SK-N-SH (cell line): ENCODE measurements at regions not wholly inside any gene's neighbourhood (a gene's known extent, or its start where the extent isn't known, plus 50 kb on each side); places are given as distances from the start of the nearest gene placed in this dataset.

Source experiments
- CTCF ChIA-PET: fragments of 300-600, 350-600 bp; formaldehyde crosslinking; extraction: SDS; loops from one replicate; lab custom pipeline; 2021; lab: Yijun Ruan, JAX
- POLR2A ChIA-PET: fragments of 350-600 bp; sonication (Branson Sonifier 250); formaldehyde crosslinking; extraction: SDS; loops from one replicate; lab custom pipeline; 2020; ENCODE audit warnings: antibody characterized with exemption, inconsistent platforms; lab: Yijun Ruan, JAX
- DNase-seq: peaks from one replicate; pipeline ENCODE4 v3.0.0; 2012
- H2AFZ ChIP-seq: fragments of 200-600 bp; sonication (generic); 2 replicates; pipeline ENCODE4 v1.8.1; 2016; ENCODE audit warnings: antibody characterized with exemption, mild to moderate bottlenecking, low read depth
- H3F3A ChIP-seq: fragments of 200-600 bp; sonication (generic); replicated peaks from 2 replicates; pipeline ENCODE3; 2016; ENCODE audit warnings: antibody characterized with exemption, mild to moderate bottlenecking; ENCODE audit not compliant: insufficient read depth
- H3K27ac ChIP-seq, 2 experiments: fragments of 200-500 bp in 1 of 2; fragments of 200-600 bp in 1 of 2; sonication (Bioruptor generic) in 1 of 2; sonication (generic), shearing (Covaris generic) in 1 of 2; 2 replicates each; pipeline versions ENCODE4 v1.5.1 to v1.6.1; 2014 to 2016; ENCODE audit warnings: low read depth in 2 of 2, inconsistent platforms in 1 of 2, low read length in 1 of 2, mild to moderate bottlenecking in 1 of 2, mixed read lengths in 1 of 2
- H3K27me3 ChIP-seq: fragments of 200-600 bp; sonication (generic), shearing (Covaris generic); 2 replicates; pipeline ENCODE4 v1.6.1; 2016; ENCODE audit warnings: mixed run types; ENCODE audit not compliant: insufficient read depth
- H3K36me3 ChIP-seq, 2 experiments: fragments of 200-500 bp in 1 of 2; fragments of 200-600 bp in 1 of 2; sonication (Bioruptor generic) in 1 of 2; sonication (generic) in 1 of 2; replicated peaks in 1 of 2; 2 replicates each; pipeline versions ENCODE3 to v1.5.1; 2014 to 2016; ENCODE audit warnings: low read length in 1 of 2, mild to moderate bottlenecking in 1 of 2; ENCODE audit not compliant: insufficient read depth in 2 of 2, control insufficient read depth in 1 of 2
- H3K4me1 ChIP-seq, 2 experiments: fragments of 200-500 bp in 1 of 2; fragments of 200-600 bp in 1 of 2; sonication (Bioruptor generic) in 1 of 2; sonication (generic), shearing (Covaris generic) in 1 of 2; 2 replicates each; pipeline versions ENCODE4 v1.5.1 to v1.6.1; 2014 to 2016; ENCODE audit warnings: low read depth in 1 of 2, low read length in 1 of 2, mixed run types in 1 of 2; ENCODE audit not compliant: insufficient read depth in 2 of 2, control insufficient read depth in 1 of 2
- H3K4me2 ChIP-seq: fragments of 200-600 bp; sonication (generic), shearing (Covaris generic); 2 replicates; pipeline ENCODE4 v1.6.1; 2017; ENCODE audit warnings: mixed run types
- H3K4me3 ChIP-seq, 2 experiments: fragments of 200-500 bp in 1 of 2; fragments of 200-600 bp in 1 of 2; sonication (Bioruptor generic) in 1 of 2; sonication (generic), shearing (Covaris generic) in 1 of 2; 2 replicates each; pipeline versions ENCODE4 v1.5.1 to v1.8.1; 2014 to 2016; ENCODE audit warnings: low read depth in 2 of 2, inconsistent platforms in 1 of 2, low read length in 1 of 2, mild to moderate bottlenecking in 1 of 2, mixed read lengths in 1 of 2, moderate library complexity in 1 of 2
- H3K79me2 ChIP-seq: fragments of 200-600 bp; sonication (generic); 2 replicates; pipeline ENCODE4 v1.8.1; 2017; ENCODE audit warnings: mild to moderate bottlenecking; ENCODE audit not compliant: insufficient read depth
- H3K9ac ChIP-seq: fragments of 200-600 bp; sonication (generic); 2 replicates; pipeline ENCODE4 v1.6.1; 2017; ENCODE audit warnings: mixed run types
- H3K9me2 ChIP-seq: fragments of 200-600 bp; sonication (generic); 2 replicates; pipeline ENCODE4 v1.6.1; 2017; ENCODE audit warnings: mixed run types
- H3K9me3 ChIP-seq: fragments of 200-600 bp; sonication (generic); 2 replicates; pipeline ENCODE4 v1.6.1; 2017; ENCODE audit warnings: mixed run types, mild to moderate bottlenecking, moderate library complexity
- H4K20me1 ChIP-seq: fragments of 200-600 bp; sonication (generic); 2 replicates; pipeline ENCODE4 v1.6.1; 2017; ENCODE audit warnings: mild to moderate bottlenecking, mixed run types; ENCODE audit not compliant: insufficient read depth
- CHD2 ChIP-seq: fragments of 150-350 bp; IDR thresholded peaks from 2 replicates; pipeline ENCODE4 v1.6.1; 2018; ENCODE audit warnings: low read length; ENCODE audit not compliant: partially characterized antibody
- FOSL2 ChIP-seq: IDR thresholded peaks from 2 replicates; pipeline ENCODE4 v1.4.0; 2012; ENCODE audit warnings: low read depth, mild to moderate bottlenecking, moderate library complexity, borderline replicate concordance
- FOXJ3 ChIP-seq: sonication (generic); formaldehyde crosslinking; IDR thresholded peaks from 2 replicates; pipeline ENCODE4 v1.5.1; 2020; ENCODE audit warnings: mild to moderate bottlenecking, missing genetic modification reagents
- NFIC ChIP-seq: IDR thresholded peaks from 2 replicates; pipeline ENCODE4 v1.4.0; 2012; ENCODE audit warnings: borderline replicate concordance
- RFX5 ChIP-seq: IDR thresholded peaks from 2 replicates; pipeline ENCODE4 v1.6.1; 2012; ENCODE audit warnings: mild to moderate bottlenecking, improper control_type of control experiment, low read length
- RXRA ChIP-seq: IDR thresholded peaks from 2 replicates; pipeline ENCODE4 v1.4.0; 2012; ENCODE audit warnings: low read depth, mild to moderate bottlenecking, borderline replicate concordance
- TEAD4 ChIP-seq: IDR thresholded peaks from 2 replicates; pipeline ENCODE4 v1.4.0; 2012; ENCODE audit warnings: mild to moderate bottlenecking, borderline replicate concordance; ENCODE audit not compliant: insufficient read depth
- WGBS: methylation state at CpG from one replicate; pipeline ENCODE4 v1.1.6; 2017; ENCODE audit warnings: low lambda C conversion rate; 5-methylcytosine and 5-hydroxymethylcytosine counted together
- TF ChIP-seq, protein P1 (sequence below): IDR thresholded peaks from 2 replicates; pipeline ENCODE4 v1.4.0; 2012; ENCODE audit warnings: low read depth, borderline replicate concordance
- TF ChIP-seq, protein P2 (sequence below): IDR thresholded peaks from 2 replicates; pipeline ENCODE4 v1.4.0; 2012; ENCODE audit warnings: low read depth, borderline replicate concordance
- TF ChIP-seq, protein P3 (sequence below): IDR thresholded peaks from 2 replicates; pipeline ENCODE4; 2012

DNA sequence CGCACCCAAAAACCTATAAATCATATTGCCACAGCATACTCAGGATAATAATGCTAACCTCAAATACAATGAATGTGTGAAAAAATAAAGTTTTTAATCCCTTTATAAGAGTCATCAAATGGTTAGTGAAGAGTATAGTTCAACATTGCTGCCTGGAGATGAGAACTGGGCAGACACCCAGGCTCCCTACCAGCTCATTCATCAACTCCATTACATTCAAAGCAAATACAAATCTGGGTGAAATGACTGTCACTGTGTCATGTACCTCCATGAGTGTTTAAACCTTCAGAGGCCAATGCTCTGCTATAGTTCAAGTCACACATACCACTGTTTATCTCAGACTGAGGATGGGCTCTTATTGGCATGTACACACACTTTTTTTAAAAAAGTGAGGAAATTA, 167.2 kb upstream of the KCNMB2 start:
- no peak overlapping the region for H3K27ac ChIP-seq
- CTCF ChIA-PET, result no interaction called here
- WGBS, result 100% methylated on average over 1 of the region's 1 CpG
- H3K9ac ChIP-seq, result no peak overlapping the region
- H3K9me2 ChIP-seq, result no peaks in the 10 kb centered on the region
- no peaks in the 10 kb centered on the region for H3K9me3 ChIP-seq
- DNase-seq, result no peak
- H3K79me2 ChIP-seq, result no peaks in the 10 kb centered on the region
- H3F3A ChIP-seq, result no peaks in the 10 kb centered on the region
- H3K36me3 ChIP-seq, result no peaks in the 10 kb centered on the region
- POLR2A ChIA-PET, result no interaction called here
- no peaks in the 10 kb centered on the region for H3K4me1 ChIP-seq
- no peaks in the 10 kb centered on the region for H4K20me1 ChIP-seq
- TF ChIP-seq RFX5 (no peak), FOXJ3 (CRISPR knock-in tag) (no peak), RXRA (no peak)
- TF ChIP-seq, protein P1, sequence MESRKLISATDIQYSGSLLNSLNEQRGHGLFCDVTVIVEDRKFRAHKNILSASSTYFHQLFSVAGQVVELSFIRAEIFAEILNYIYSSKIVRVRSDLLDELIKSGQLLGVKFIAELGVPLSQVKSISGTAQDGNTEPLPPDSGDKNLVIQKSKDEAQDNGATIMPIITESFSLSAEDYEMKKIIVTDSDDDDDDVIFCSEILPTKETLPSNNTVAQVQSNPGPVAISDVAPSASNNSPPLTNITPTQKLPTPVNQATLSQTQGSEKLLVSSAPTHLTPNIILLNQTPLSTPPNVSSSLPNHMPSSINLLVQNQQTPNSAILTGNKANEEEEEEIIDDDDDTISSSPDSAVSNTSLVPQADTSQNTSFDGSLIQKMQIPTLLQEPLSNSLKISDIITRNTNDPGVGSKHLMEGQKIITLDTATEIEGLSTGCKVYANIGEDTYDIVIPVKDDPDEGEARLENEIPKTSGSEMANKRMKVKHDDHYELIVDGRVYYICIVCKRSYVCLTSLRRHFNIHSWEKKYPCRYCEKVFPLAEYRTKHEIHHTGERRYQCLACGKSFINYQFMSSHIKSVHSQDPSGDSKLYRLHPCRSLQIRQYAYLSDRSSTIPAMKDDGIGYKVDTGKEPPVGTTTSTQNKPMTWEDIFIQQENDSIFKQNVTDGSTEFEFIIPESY, result no peak
- TF ChIP-seq, protein P2, sequence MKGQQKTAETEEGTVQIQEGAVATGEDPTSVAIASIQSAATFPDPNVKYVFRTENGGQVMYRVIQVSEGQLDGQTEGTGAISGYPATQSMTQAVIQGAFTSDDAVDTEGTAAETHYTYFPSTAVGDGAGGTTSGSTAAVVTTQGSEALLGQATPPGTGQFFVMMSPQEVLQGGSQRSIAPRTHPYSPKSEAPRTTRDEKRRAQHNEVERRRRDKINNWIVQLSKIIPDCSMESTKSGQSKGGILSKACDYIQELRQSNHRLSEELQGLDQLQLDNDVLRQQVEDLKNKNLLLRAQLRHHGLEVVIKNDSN, result no peak
- no peak overlapping the region for H2AFZ ChIP-seq
- no peaks in the 10 kb centered on the region for H3K27me3 ChIP-seq
- no peak overlapping the region for H3K4me3 ChIP-seq
- no peak overlapping the region for H3K4me2 ChIP-seq

DNA sequence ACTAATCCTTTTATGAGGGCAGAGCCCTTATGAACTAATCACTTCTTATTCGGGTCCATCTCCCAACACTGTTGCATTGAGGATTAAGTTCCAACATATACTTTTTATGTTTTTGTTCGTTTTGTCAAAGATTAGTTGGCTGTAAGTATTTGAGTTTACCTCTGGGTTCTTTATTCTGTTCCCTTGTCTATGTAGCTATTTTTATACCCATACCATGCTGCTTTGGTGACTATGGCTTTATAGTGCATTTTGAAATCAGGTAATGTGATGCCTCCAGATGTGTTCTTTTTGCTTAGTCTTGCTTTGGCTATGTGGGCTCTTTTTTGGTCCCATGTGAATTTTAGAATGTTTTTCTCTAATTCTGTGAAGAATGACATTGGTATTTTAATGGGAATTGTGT, 166.4 kb upstream of the KCNMB2 start:
- no peaks in the 10 kb centered on the region for H3K9me3 ChIP-seq
- POLR2A ChIA-PET, result no interaction called here
- no peak for DNase-seq
- no peak overlapping the region for H3K4me3 ChIP-seq
- no peak overlapping the region for H2AFZ ChIP-seq
- no peaks in the 10 kb centered on the region for H3K9me2 ChIP-seq
- H3K36me3 ChIP-seq, result no peaks in the 10 kb centered on the region
- H3K27ac ChIP-seq, result no peak overlapping the region
- H4K20me1 ChIP-seq, result no peaks in the 10 kb centered on the region
- no peak overlapping the region for H3K9ac ChIP-seq
- CTCF ChIA-PET, result interaction anchor here (1.4 kb wide), 1 partner anchor 15 kb away, joined by 3 read pairs; no protein-coding TSS in a partner anchor
- no peak overlapping the region for H3K4me2 ChIP-seq
- H3K79me2 ChIP-seq, result no peaks in the 10 kb centered on the region
- H3K4me1 ChIP-seq, result no peaks in the 10 kb centered on the region
- TF ChIP-seq TEAD4 (no peak), RFX5 (no peak), CHD2 (no peak), FOSL2 (no peak), NFIC (no peak)
- TF ChIP-seq, protein P3, sequence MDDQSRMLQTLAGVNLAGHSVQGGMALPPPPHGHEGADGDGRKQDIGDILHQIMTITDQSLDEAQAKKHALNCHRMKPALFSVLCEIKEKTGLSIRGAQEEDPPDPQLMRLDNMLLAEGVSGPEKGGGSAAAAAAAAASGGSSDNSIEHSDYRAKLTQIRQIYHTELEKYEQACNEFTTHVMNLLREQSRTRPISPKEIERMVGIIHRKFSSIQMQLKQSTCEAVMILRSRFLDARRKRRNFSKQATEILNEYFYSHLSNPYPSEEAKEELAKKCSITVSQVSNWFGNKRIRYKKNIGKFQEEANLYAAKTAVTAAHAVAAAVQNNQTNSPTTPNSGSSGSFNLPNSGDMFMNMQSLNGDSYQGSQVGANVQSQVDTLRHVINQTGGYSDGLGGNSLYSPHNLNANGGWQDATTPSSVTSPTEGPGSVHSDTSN, result no peak
- TF ChIP-seq, protein P2, result no peak
- TF ChIP-seq, all 33 proteins: peak for 0
- H3K27me3 ChIP-seq, result no peaks in the 10 kb centered on the region
- no peaks in the 10 kb centered on the region for H3F3A ChIP-seq
- WGBS, result 67% methylated on average over 2 of the region's 2 CpGs
